GM21528 (cell line): ENCODE measurements at regions not wholly inside any gene's neighbourhood (a gene's known extent, or its start where the extent isn't known, plus 50 kb on each side); places are given as distances from the start of the nearest gene placed in this dataset.

Experiments used
- ATAC-seq: cut with Tn5 transposase; IDR thresholded peaks from one replicate; pipeline ENCODE4 v1.9.1; 2021; ENCODE audit warnings: mild to moderate bottlenecking, moderate library complexity; ENCODE audit not compliant: unreplicated experiment, low FRiP score

GRCh38 chr1:229114315-229114714, 156.6 kb upstream of the RAB4A start:
- no peak for ATAC-seq

- ATAC-seq = no peak
Observed at GRCh38 chr1:229114850-229115365, 156.0 kb upstream of the RAB4A start.

DNA sequence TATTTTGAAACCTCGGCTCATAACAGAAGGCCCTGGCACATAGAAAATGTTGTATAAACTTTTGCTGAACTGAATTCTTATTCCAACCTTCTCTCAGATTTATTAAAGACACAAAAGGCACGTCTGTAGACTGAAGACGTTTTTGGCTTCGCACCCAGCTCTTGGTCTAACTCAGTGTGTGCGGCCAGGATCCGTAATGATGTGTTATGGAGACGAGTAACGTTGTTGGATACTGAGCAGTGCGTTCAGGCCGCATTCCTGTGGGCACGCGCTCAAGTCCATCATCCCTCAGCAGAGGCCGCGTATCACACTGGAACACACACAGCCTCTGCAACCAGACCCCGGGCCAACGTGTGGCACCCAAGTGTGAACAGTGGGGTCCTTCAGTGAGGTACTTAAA, 154.8 kb upstream of the RAB4A start:
- no peak for ATAC-seq

DNA sequence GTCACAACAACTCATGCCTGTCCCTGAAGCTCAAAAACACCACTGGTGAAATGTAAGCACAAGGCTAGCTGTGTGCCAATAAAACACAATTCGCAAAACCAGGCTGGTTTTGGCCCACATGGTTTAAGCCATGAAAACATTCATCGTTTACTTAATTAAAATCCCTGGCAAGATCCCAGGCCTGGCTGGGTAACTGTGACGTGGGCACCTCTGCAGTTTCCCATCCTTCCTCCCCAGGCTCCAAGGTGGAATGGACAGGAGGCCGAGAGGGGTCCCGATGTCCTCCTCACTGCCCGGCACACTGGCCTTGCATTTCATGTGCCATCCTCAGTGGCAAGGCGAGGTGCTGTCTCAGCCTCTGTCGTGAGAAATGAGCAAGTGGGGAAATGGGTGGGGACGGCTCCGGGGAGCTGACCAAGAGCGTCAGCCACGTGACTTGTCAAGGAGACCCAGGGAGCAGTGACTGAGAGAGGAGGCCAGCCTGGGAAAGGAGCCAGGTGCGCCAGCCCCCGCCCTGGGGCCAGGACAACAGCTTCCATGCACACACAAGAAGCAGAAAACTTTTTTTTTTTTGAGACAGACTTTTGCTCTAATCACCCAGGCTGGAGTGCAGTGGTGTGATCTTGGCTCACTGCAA, 153.1 kb upstream of the RAB4A start:
- no peak for ATAC-seq

- ATAC-seq = no peak
Observed at GRCh38 chr1:229118477-229119061, 152.3 kb upstream of the RAB4A start.

- ATAC-seq = no peak
Observed at GRCh38 chr1:229119161-229119560, 151.8 kb upstream of the RAB4A start.

GRCh38 chr1:229119876-229120275, 151.0 kb upstream of the RAB4A start:
- ATAC-seq = no peak

- ATAC-seq = no peak
Observed at GRCh38 chr1:229121845-229122436, 149.0 kb upstream of the RAB4A start.

DNA sequence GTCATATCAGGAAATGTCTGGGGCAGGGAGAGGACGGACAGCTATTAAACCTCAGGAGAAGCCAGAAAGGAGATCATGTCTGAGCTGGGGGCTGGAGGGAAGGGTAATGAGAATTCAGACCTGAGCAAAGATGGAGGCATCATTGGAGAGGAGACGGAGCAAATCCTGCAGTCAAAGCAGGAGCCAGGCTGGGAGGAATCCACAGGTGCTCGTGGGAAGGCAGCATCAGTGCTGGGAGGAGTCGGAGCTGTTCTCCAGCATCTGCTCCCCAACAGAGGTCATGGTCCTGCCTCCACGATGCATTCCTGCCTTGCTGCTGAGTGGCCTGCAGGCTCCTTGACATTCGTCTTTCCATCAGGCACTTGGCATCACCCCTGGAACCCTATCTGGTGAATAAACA, 148.3 kb upstream of the RAB4A start:
- no peak for ATAC-seq

DNA sequence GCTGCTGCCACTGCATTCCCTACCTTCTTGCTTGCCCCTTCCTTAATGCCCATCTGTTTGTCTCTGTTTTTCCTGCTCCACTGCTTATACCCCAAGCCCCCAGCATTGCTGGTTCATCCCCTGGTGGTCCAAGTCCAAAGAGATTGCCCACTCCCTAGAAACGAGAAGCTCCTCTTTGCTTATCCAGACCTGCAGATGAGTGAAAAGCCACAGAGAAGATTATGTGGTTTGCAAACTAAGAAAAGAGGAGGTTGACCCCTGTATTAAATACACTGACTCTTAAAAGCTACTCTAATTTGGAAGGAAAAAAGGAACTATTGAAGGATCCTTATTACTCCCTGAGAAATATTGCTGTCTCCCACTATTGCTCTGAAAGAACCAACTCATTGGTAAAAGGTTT, 146.8 kb upstream of the RAB4A start:
- no peak for ATAC-seq

DNA sequence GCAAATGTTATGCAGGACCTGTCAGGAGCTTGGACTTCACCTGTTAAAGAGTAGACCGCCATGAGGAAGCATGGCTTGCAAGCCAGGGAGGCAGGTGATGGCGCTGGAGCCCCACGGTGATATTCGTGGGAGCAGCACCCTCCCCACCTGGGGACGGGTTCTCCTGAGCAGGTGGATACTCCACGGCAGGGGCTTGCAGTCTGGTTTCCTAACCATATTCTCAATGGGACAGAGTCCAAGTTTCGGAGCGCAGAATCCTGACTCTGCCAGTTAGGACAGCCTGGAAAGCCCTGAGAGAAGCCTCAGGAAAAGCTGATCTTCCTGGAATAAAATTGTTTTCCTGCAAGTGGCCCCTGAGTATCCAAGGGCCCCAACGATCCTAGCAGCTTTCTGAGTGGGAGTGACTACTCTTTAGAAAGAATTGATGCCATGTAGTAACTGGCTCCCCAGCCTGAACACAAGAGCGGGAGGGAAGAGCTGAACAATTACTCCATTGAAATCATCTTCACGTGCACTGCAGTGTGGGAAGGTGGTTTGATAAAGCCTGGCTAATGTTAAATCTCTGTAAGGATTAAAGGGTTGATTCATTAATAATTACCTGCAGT, 146.3 kb upstream of the RAB4A start:
- no peak for ATAC-seq

DNA sequence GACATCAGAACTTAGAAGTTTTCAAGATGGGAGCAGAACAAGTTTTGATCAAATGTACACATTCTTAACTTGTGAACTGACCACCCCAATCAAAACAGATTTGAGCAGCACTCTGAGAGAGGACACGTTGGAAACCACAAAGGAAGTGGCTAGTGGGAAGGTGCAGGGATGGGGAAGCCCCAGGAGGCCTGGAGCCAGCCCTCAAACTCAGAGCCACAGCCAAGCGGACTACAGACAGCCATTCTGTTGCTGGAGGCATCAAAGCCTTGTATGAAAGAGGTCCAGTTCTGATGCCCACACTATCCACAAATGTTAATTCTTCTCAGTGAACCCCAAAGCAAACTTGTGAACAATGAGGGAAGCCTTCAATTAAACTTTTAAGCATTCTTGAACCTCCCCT, 143.6 kb upstream of the RAB4A start:
- no peak for ATAC-seq

DNA sequence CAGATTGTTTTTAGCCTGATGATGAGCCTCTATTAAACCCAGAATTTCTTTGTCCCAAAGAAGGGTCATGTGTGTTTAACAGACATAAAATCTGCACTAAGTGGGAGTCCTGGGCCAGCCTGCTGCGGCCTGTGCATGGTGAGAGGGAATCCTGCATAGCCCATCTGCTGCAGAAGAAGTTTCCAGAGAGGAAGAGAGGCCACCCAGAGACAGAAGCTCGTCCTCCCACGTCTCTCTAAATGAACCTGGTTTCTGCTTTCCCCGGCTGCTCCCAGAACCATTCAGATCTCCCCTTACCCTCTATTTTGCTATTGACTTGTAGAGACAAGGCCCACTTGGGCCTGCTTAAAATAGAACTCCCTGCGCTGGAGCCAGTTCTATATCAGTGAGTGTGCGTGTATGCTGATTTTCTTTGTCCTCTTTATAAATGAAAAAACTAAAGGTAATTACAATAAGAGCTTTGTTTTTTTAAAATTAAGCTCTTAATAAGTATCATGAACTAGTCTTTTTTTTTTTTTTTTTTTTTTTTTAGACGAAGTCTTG, 142.8 kb upstream of the RAB4A start:
- ATAC-seq = no peak

- no peak for ATAC-seq
Observed at GRCh38 chr1:229129301-229130027, 141.4 kb upstream of the RAB4A start.

GRCh38 chr1:229130028-229130668, 140.8 kb upstream of the RAB4A start:
- no peak for ATAC-seq

- ATAC-seq = no peak
Observed at GRCh38 chr1:229131243-229132105, 139.4 kb upstream of the RAB4A start.

DNA sequence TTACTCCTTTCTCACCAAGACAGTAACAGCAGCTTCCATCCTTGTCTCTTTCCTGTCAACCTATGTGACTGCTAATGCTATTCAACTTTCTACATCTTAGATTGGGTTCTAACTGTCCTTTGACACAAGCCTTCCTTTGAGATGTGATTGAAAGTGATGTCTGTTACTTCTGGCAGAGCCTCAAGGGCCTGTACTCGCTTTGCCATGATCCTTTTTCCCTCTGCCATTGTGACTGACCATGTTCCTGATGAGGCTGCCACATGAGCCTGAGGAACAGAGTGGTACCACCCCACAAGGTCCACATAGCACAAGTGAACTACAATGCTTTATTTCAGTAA, 138.8 kb upstream of the RAB4A start:
- no peak for ATAC-seq

DNA sequence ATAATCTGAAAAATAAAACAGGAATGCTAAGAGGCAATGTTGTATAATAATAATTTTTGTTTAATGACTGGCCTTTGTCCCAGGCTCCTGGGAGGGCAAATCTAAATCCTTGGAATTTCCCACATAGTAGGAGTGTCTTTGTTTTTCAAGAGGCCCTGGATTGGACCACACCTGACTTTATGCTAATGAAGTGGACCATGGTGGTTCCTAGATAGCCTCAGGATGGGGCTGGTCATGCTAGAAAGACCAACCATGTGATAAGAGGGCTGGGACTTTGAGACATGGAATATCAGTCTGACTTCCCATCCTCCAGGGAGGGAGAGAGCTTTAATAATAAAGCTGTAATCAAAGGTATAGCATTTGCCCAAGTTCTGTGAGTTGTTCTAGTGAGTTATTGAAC, 138.2 kb upstream of the RAB4A start:
- no peak for ATAC-seq

GRCh38 chr1:229133151-229133550, 137.8 kb upstream of the RAB4A start:
- ATAC-seq = no peak
